AG04449 (cell line): ENCODE measurements at regions not wholly inside any gene's neighbourhood (a gene's known extent, or its start where the extent isn't known, plus 50 kb on each side); places are given as distances from the start of the nearest gene placed in this dataset.

ENCODE experiments used
- CTCF ChIA-PET: fragments of 350-600 bp; formaldehyde crosslinking; extraction: SDS; loops from one replicate; lab custom pipeline; 2021; ENCODE audit warnings: antibody characterized with exemption; lab: Yijun Ruan, JAX
- POLR2A ChIA-PET: fragments of 400-600, 350-600 bp; formaldehyde crosslinking; extraction: SDS; loops from one replicate; lab custom pipeline; 2020; ENCODE audit warnings: antibody characterized with exemption, inconsistent platforms; lab: Yijun Ruan, JAX
- DNase-seq: peaks from one replicate; pipeline ENCODE4 v3.0.0-alpha.2; 2010; ENCODE audit warnings: low read depth, low spot score
- H3K4me3 ChIP-seq: 2 replicates; pipeline ENCODE4 v1.5.1; 2011; ENCODE audit warnings: low read depth, mild to moderate bottlenecking, control low read depth, low read length
- CTCF ChIP-seq: IDR thresholded peaks from one replicate; pipeline ENCODE4 v1.5.1; 2011; ENCODE audit warnings: mild to moderate bottlenecking, moderate library complexity, low read length, control low read depth, inconsistent platforms; ENCODE audit not compliant: insufficient read depth; ENCODE audit errors: missing control alignments

GRCh38 chr20:54284928-54285704, 77.2 kb downstream of the PFDN4 start:
- DNase-seq, result no peak
- H3K4me3 ChIP-seq, result no peak overlapping the region
- TF ChIP-seq CTCF, result no peak
- CTCF ChIA-PET, result no interaction called here
- POLR2A ChIA-PET, result no interaction called here

- H3K4me3 ChIP-seq, result no peak overlapping the region
- no peak for TF ChIP-seq CTCF
- no peak for DNase-seq
- ChIA-PET POLR2A (no interaction called here), CTCF (no interaction called here)
Measured at GRCh38 chr20:54290636-54291035, 82.7 kb downstream of the PFDN4 start.

GRCh38 chr20:54291339-54292010, 83.6 kb downstream of the PFDN4 start:
- ChIA-PET CTCF (interaction anchor here (0.8 kb wide), 1 partner anchor 11 kb away, joined by 3 read pairs; no protein-coding TSS in a partner anchor), POLR2A (no interaction called here)
- no peak for DNase-seq
- no peak for TF ChIP-seq CTCF
- no peak overlapping the region for H3K4me3 ChIP-seq

GRCh38 chr20:54292185-54292584, 84.3 kb downstream of the PFDN4 start:
- no peak for TF ChIP-seq CTCF
- no peak overlapping the region for H3K4me3 ChIP-seq
- ChIA-PET POLR2A (no interaction called here), CTCF (interaction anchor here (0.8 kb wide), 1 partner anchor 12 kb away, joined by 3 read pairs; no protein-coding TSS in a partner anchor)
- no peak for DNase-seq

- ChIA-PET CTCF (no interaction called here), POLR2A (no interaction called here)
- no peak for DNase-seq
- H3K4me3 ChIP-seq, result no peak overlapping the region
- TF ChIP-seq CTCF, result no peak
Measured at GRCh38 chr20:54293526-54293925, 85.6 kb downstream of the PFDN4 start.

GRCh38 chr20:54294094-54294493, 86.2 kb downstream of the PFDN4 start:
- ChIA-PET POLR2A (no interaction called here), CTCF (no interaction called here)
- no peak for DNase-seq
- TF ChIP-seq CTCF, result no peak
- H3K4me3 ChIP-seq, result no peak overlapping the region
